ENCODE measurements at regions not wholly inside any gene's neighbourhood (a gene's known extent, or its start where the extent isn't known, plus 50 kb on each side); places are given as distances from the start of the nearest gene placed in this dataset.

- no peak for TF ChIP-seq POLR2A (IDR thresholded peaks at IDR 0.05; ENCODE audit: low read depth, low read length)
- DNase-seq (ENCODE audit: insufficient read length, low spot score) (no peak), FAIRE-seq (no peak)
These were observed 98.2 kb upstream of the NUDT7 start for GRCh38 chr16:77624085-77624484.

- no peak for TF ChIP-seq POLR2A (IDR thresholded peaks at IDR 0.05; ENCODE audit: low read depth, low read length)
- FAIRE-seq = no peak
- no peak for DNase-seq (ENCODE audit: insufficient read length, low spot score)
These were observed 85.7 kb upstream of the NUDT7 start for GRCh38 chr16:77636615-77637014.

- FAIRE-seq = no peak
- TF ChIP-seq POLR2A (IDR thresholded peaks at IDR 0.05; ENCODE audit: low read depth, low read length) = no peak
- DNase-seq (ENCODE audit: insufficient read length, low spot score) = no peak
These were observed 84.4 kb upstream of the NUDT7 start for GRCh38 chr16:77637940-77638339.

- FAIRE-seq (no peak), DNase-seq (ENCODE audit: insufficient read length, low spot score) (no peak)
- no peak for TF ChIP-seq POLR2A (IDR thresholded peaks at IDR 0.05; ENCODE audit: low read depth, low read length)
These were observed 79.1 kb upstream of the NUDT7 start for GRCh38 chr16:77643176-77643575.

- FAIRE-seq (peak; percentile 20), DNase-seq (ENCODE audit: insufficient read length, low spot score) (peak; percentile 30)
- no peak for TF ChIP-seq POLR2A (IDR thresholded peaks at IDR 0.05; ENCODE audit: low read depth, low read length)
These were observed 76.5 kb upstream of the NUDT7 start for GRCh38 chr16:77645764-77646163.

GRCh38 chr16:77647726-77648125 lies 74.6 kb upstream of the NUDT7 start:
- FAIRE-seq (no peak), DNase-seq (ENCODE audit: insufficient read length, low spot score) (no peak)
- no peak for TF ChIP-seq POLR2A (IDR thresholded peaks at IDR 0.05; ENCODE audit: low read depth, low read length)

GRCh38 chr16:77650761-77651160 lies 71.6 kb upstream of the NUDT7 start:
- no peak for DNase-seq (ENCODE audit: insufficient read length, low spot score)
- no peak for FAIRE-seq
- TF ChIP-seq POLR2A (IDR thresholded peaks at IDR 0.05; ENCODE audit: low read depth, low read length) = no peak

GRCh38 chr16:77652399-77652798 lies 69.9 kb upstream of the NUDT7 start:
- no peak for TF ChIP-seq POLR2A (IDR thresholded peaks at IDR 0.05; ENCODE audit: low read depth, low read length)
- FAIRE-seq (no peak), DNase-seq (ENCODE audit: insufficient read length, low spot score) (no peak)

GRCh38 chr16:77657016-77657415 lies 65.3 kb upstream of the NUDT7 start:
- FAIRE-seq (no peak), DNase-seq (ENCODE audit: insufficient read length, low spot score) (no peak)
- TF ChIP-seq POLR2A (IDR thresholded peaks at IDR 0.05; ENCODE audit: low read depth, low read length) = no peak

- FAIRE-seq = peak; percentile 15
- TF ChIP-seq POLR2A (IDR thresholded peaks at IDR 0.05; ENCODE audit: low read depth, low read length) = no peak
- DNase-seq (ENCODE audit: insufficient read length, low spot score) = peak; percentile 30
These were observed 62.0 kb upstream of the NUDT7 start for GRCh38 chr16:77660311-77660710.

GRCh38 chr16:77662246-77662645 lies 60.1 kb upstream of the NUDT7 start:
- no peak for DNase-seq (ENCODE audit: insufficient read length, low spot score)
- no peak for TF ChIP-seq POLR2A (IDR thresholded peaks at IDR 0.05; ENCODE audit: low read depth, low read length)
- no peak for FAIRE-seq

GRCh38 chr16:77663711-77664110 lies 58.6 kb upstream of the NUDT7 start:
- TF ChIP-seq POLR2A (IDR thresholded peaks at IDR 0.05; ENCODE audit: low read depth, low read length) = no peak
- DNase-seq (ENCODE audit: insufficient read length, low spot score) (no peak), FAIRE-seq (no peak)

- FAIRE-seq = no peak
These were observed 55.5 kb upstream of the NUDT7 start for GRCh38 chr16:77666771-77667170.

GRCh38 chr16:77668201-77668600 lies 54.1 kb upstream of the NUDT7 start:
- TF ChIP-seq POLR2A (IDR thresholded peaks at IDR 0.05; ENCODE audit: low read depth, low read length) = no peak
- no peak for FAIRE-seq
- DNase-seq (ENCODE audit: insufficient read length, low spot score) = no peak

More at GRCh38 chr16:77666771-77667170, 55.5 kb upstream of the NUDT7 start:
- no peak for TF ChIP-seq POLR2A (IDR thresholded peaks at IDR 0.05; ENCODE audit: low read depth, low read length)
- DNase-seq (ENCODE audit: insufficient read length, low spot score) = no peak

GRCh38 chr16:77669057-77669456 lies 53.3 kb upstream of the NUDT7 start:
- no peak for TF ChIP-seq POLR2A (IDR thresholded peaks at IDR 0.05; ENCODE audit: low read depth, low read length)
- DNase-seq (ENCODE audit: insufficient read length, low spot score) (no peak), FAIRE-seq (no peak)

Measured in H54 (cell line).